IMR-90 (cell line): ENCODE measurements at regions not wholly inside any gene's neighbourhood (a gene's known extent, or its start where the extent isn't known, plus 50 kb on each side); places are given as distances from the start of the nearest gene placed in this dataset.

Experiments used
- BHLHE40 ChIP-seq: fragments of 150-350 bp; IDR thresholded peaks from 2 replicates; pipeline ENCODE4 v1.6.1; 2016; ENCODE audit warnings: mild to moderate bottlenecking, low read depth, low read length
- FOS ChIP-seq: fragments of 150-350 bp; IDR thresholded peaks from 2 replicates; pipeline ENCODE4 v1.6.1; 2016; ENCODE audit warnings: low read depth, low read length
- MAFK ChIP-seq: IDR thresholded peaks from 2 replicates; pipeline ENCODE4 v1.6.1; 2012; ENCODE audit warnings: low read depth, low read length, improper control_type of control experiment
- MAZ ChIP-seq: IDR thresholded peaks from 2 replicates; pipeline ENCODE4 v1.6.1; 2012; ENCODE audit warnings: low read depth, mild to moderate bottlenecking, low read length, improper control_type of control experiment, moderate library complexity, borderline replicate concordance
- MXI1 ChIP-seq: IDR thresholded peaks from 2 replicates; pipeline ENCODE4 v1.6.1; 2012; ENCODE audit warnings: low read depth, mild to moderate bottlenecking, low read length, moderate library complexity, borderline replicate concordance
- NFE2L2 ChIP-seq: fragments of 150-350 bp; IDR thresholded peaks from 2 replicates; pipeline ENCODE4 v1.6.1; 2016; ENCODE audit warnings: low read depth, mild to moderate bottlenecking, low read length
- POLR2A ChIP-seq: IDR thresholded peaks from 2 replicates; pipeline ENCODE4 v1.6.1; 2012; ENCODE audit warnings: mild to moderate bottlenecking, low read depth, low read length
- RAD21 ChIP-seq: IDR thresholded peaks from 2 replicates; pipeline ENCODE4 v1.6.1; 2012; ENCODE audit warnings: low read length, improper control_type of control experiment
- RCOR1 ChIP-seq: IDR thresholded peaks from 2 replicates; pipeline ENCODE4 v1.6.1; 2012; ENCODE audit warnings: mild to moderate bottlenecking, low read length, improper control_type of control experiment; ENCODE audit not compliant: insufficient replicate concordance
- SMC3 ChIP-seq: fragments of 150-350 bp; IDR thresholded peaks from 2 replicates; pipeline ENCODE4 v1.6.1; 2016; ENCODE audit warnings: low read depth, mild to moderate bottlenecking, antibody characterized with exemption, low read length, moderate library complexity
- TF ChIP-seq, protein P1 (sequence below): fragments of 150-350 bp; IDR thresholded peaks from 2 replicates; pipeline ENCODE4 v1.6.1; 2017; ENCODE audit warnings: mild to moderate bottlenecking, antibody characterized with exemption, low read length, low read depth
- TF ChIP-seq, protein P2 (sequence below): conservative IDR thresholded peaks from 2 replicates; pipeline ENCODE4 v1.5.1; 2012; ENCODE audit warnings: mild to moderate bottlenecking, low read depth, low read length, improper control_type of control experiment
- TF ChIP-seq, protein P3 (sequence below): fragments of 150-350 bp; IDR thresholded peaks from 2 replicates; pipeline ENCODE4 v1.6.1; 2016; ENCODE audit warnings: low read depth, mild to moderate bottlenecking, low read length, moderate library complexity, borderline replicate concordance

DNA sequence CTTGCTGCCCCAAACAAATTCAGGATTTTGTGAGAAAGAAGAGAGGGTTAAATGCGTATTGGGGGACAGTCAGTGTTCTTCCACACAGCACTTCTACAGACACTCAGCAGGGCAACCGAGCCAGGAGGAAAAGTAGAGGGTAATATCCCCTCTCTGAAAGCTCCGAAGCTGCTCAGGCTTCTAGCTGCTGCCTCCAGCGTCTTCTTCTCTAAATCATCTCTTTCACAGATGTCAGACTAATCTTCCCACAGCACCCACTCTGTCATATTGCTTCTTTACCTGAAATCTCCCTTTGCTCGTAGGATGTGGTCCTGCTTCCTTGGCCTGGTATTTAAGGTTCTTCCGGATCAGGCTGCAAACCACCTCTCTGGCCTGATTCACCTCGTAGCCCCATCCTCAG, 117.6 kb upstream of the HAAO start:
- TF ChIP-seq, protein P1, sequence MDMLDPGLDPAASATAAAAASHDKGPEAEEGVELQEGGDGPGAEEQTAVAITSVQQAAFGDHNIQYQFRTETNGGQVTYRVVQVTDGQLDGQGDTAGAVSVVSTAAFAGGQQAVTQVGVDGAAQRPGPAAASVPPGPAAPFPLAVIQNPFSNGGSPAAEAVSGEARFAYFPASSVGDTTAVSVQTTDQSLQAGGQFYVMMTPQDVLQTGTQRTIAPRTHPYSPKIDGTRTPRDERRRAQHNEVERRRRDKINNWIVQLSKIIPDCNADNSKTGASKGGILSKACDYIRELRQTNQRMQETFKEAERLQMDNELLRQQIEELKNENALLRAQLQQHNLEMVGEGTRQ, result no peak
- TF ChIP-seq, protein P2, sequence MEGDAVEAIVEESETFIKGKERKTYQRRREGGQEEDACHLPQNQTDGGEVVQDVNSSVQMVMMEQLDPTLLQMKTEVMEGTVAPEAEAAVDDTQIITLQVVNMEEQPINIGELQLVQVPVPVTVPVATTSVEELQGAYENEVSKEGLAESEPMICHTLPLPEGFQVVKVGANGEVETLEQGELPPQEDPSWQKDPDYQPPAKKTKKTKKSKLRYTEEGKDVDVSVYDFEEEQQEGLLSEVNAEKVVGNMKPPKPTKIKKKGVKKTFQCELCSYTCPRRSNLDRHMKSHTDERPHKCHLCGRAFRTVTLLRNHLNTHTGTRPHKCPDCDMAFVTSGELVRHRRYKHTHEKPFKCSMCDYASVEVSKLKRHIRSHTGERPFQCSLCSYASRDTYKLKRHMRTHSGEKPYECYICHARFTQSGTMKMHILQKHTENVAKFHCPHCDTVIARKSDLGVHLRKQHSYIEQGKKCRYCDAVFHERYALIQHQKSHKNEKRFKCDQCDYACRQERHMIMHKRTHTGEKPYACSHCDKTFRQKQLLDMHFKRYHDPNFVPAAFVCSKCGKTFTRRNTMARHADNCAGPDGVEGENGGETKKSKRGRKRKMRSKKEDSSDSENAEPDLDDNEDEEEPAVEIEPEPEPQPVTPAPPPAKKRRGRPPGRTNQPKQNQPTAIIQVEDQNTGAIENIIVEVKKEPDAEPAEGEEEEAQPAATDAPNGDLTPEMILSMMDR, result no peak
- TF ChIP-seq RAD21 (no peak), SMC3 (no peak), NFE2L2 (no peak), POLR2A (no peak), MAFK (no peak), RCOR1 (no peak), FOS (no peak), MXI1 (no peak), BHLHE40 (no peak), MAZ (no peak)
- TF ChIP-seq, protein P3, sequence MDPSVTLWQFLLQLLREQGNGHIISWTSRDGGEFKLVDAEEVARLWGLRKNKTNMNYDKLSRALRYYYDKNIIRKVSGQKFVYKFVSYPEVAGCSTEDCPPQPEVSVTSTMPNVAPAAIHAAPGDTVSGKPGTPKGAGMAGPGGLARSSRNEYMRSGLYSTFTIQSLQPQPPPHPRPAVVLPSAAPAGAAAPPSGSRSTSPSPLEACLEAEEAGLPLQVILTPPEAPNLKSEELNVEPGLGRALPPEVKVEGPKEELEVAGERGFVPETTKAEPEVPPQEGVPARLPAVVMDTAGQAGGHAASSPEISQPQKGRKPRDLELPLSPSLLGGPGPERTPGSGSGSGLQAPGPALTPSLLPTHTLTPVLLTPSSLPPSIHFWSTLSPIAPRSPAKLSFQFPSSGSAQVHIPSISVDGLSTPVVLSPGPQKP, result no peak
